ENCODE measurements at regions not wholly inside any gene's neighbourhood (a gene's known extent, or its start where the extent isn't known, plus 50 kb on each side); places are given as distances from the start of the nearest gene placed in this dataset.

DNA sequence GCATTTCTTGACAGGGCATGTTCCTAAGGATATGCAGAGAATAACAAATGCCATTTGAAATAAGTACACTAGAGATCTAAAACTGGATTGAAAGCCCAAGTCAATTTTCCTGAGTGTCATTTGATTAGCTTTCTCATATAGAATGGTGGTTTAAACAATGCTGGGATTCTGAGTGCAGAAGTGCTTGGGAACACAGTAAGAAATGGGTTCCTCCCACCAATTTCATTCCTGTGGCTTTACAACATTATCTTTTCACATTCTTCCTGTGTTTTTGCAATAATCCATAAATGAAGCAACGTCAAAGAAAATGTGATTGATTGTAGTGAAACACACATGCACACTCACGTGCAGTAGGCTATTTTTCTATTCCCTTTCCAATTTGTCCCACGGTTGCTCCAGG lies 1858.4 kb upstream of the PIK3C3 start:
- no peak for TF ChIP-seq POLR2A (IDR thresholded peaks at IDR 0.05)
- TF ChIP-seq, protein P1, sequence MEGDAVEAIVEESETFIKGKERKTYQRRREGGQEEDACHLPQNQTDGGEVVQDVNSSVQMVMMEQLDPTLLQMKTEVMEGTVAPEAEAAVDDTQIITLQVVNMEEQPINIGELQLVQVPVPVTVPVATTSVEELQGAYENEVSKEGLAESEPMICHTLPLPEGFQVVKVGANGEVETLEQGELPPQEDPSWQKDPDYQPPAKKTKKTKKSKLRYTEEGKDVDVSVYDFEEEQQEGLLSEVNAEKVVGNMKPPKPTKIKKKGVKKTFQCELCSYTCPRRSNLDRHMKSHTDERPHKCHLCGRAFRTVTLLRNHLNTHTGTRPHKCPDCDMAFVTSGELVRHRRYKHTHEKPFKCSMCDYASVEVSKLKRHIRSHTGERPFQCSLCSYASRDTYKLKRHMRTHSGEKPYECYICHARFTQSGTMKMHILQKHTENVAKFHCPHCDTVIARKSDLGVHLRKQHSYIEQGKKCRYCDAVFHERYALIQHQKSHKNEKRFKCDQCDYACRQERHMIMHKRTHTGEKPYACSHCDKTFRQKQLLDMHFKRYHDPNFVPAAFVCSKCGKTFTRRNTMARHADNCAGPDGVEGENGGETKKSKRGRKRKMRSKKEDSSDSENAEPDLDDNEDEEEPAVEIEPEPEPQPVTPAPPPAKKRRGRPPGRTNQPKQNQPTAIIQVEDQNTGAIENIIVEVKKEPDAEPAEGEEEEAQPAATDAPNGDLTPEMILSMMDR (IDR thresholded peaks at IDR 0.05): no peak

Data from testis (tissue), 2 donors.